Endothelial cell of umbilical vein (primary cell): ENCODE measurements at regions not wholly inside any gene's neighbourhood (a gene's known extent, or its start where the extent isn't known, plus 50 kb on each side); places are given as distances from the start of the nearest gene placed in this dataset.

Experiments
- BruUV-seq: library from RNA; stranded (reverse); fragments of 400-500 nt; replicated peaks from 2 replicates; lab custom pipeline; 2021; lab: Mats Ljungman, UMichigan
- CTCF ChIA-PET: fragments of 300-600, 350-600 bp; sonication (Branson Sonifier 250); formaldehyde crosslinking; loops from one replicate; lab custom pipeline; 2021; ENCODE audit warnings: antibody characterized with exemption, inconsistent platforms; lab: Charles Lee
- POLR2A ChIA-PET: fragments of 300-600, 350-600 bp; sonication (Branson Sonifier 250); formaldehyde crosslinking; loops from one replicate; lab custom pipeline; 2021; ENCODE audit warnings: antibody characterized with exemption, inconsistent platforms; lab: Charles Lee
- DNase-seq: peaks from one replicate; pipeline ENCODE4 v3.0.0-alpha.2; 2011; ENCODE audit warnings: low read depth, low spot score
- FAIRE-seq: peaks from 2 replicates; lab custom pipeline; 2011; peaks lifted over from hg19 to GRCh38; lab: Jason Lieb, UNC
- H2AFZ ChIP-seq: 2 replicates; pipeline ENCODE4 v1.6.0; 2012; ENCODE audit warnings: low read depth, low read length, control low read depth, inconsistent platforms
- H3K27ac ChIP-seq: 2 replicates; pipeline ENCODE4 v1.5.1; 2011; ENCODE audit warnings: low read depth, mild to moderate bottlenecking, control low read depth, low read length, moderate library complexity; ENCODE audit not compliant: insufficient read depth
- H3K27me3 ChIP-seq, 2 experiments: 2 replicates each; pipeline versions ENCODE4 v1.6.0 to v1.6.1; 2011; ENCODE audit warnings: low read length in 2 of 2, mixed read lengths in 1 of 2; ENCODE audit not compliant: control insufficient read depth in 2 of 2, insufficient read depth in 2 of 2
- H3K36me3 ChIP-seq, 2 experiments: 2 replicates in 1 of 2; 3 replicates in 1 of 2; pipeline ENCODE4 v1.5.1; 2011; ENCODE audit warnings: low read length in 2 of 2, mild to moderate bottlenecking in 1 of 2, moderate library complexity in 1 of 2; ENCODE audit not compliant: control insufficient read depth in 2 of 2, insufficient read depth in 2 of 2; ENCODE audit errors: extremely low read depth in 1 of 2
- H3K4me1 ChIP-seq: 3 replicates; pipeline ENCODE4 v1.5.1; 2011; ENCODE audit warnings: mild to moderate bottlenecking, low read length; ENCODE audit not compliant: control insufficient read depth, insufficient read depth; ENCODE audit errors: extremely low read depth
- H3K4me2 ChIP-seq: 2 replicates; pipeline ENCODE4 v1.6.1; 2011; ENCODE audit warnings: low read length, control low read depth, mixed read lengths; ENCODE audit not compliant: insufficient read depth
- H3K4me3 ChIP-seq, 3 experiments: fragments of 200-600 bp in 1 of 3; sonication (generic), shearing (Covaris generic) in 1 of 3; replicated peaks in 1 of 3; 2 replicates each; pipeline ENCODE4 v1.5.1; 2011 to 2016; ENCODE audit warnings: control low read depth in 3 of 3, low read length in 3 of 3, mild to moderate bottlenecking in 2 of 3, inconsistent platforms in 1 of 3, low read depth in 1 of 3, moderate library complexity in 1 of 3; ENCODE audit not compliant: insufficient read depth in 1 of 3
- H3K79me2 ChIP-seq: 2 replicates; pipeline ENCODE4 v1.6.0; 2012; ENCODE audit warnings: low read length, inconsistent platforms; ENCODE audit not compliant: control insufficient read depth, insufficient read depth
- H3K9ac ChIP-seq: replicated peaks from 2 replicates; pipeline ENCODE3; 2011; ENCODE audit warnings: low read length, control low read depth; ENCODE audit not compliant: insufficient read depth; ENCODE audit errors: extremely low read depth
- H3K9me1 ChIP-seq: replicated peaks from 3 replicates; pipeline ENCODE4 v1.6.0; 2011; ENCODE audit warnings: mild to moderate bottlenecking, low read length; ENCODE audit not compliant: control insufficient read depth, insufficient read depth; ENCODE audit errors: extremely low read depth
- H3K9me3 ChIP-seq: replicated peaks from 2 replicates; pipeline ENCODE4 v1.5.1; 2012; ENCODE audit warnings: low read length, inconsistent platforms; ENCODE audit not compliant: control insufficient read depth, insufficient read depth
- H4K20me1 ChIP-seq: replicated peaks from 2 replicates; pipeline ENCODE3; 2011; ENCODE audit warnings: mild to moderate bottlenecking, low read length; ENCODE audit not compliant: control insufficient read depth, insufficient read depth; ENCODE audit errors: extremely low read depth
- EZH2 ChIP-seq: IDR thresholded peaks from 2 replicates; pipeline ENCODE4 v1.6.1; 2012; ENCODE audit warnings: borderline replicate concordance, low read depth, mild to moderate bottlenecking, moderate library complexity, low read length, inconsistent platforms; ENCODE audit not compliant: severe bottlenecking
- FOS ChIP-seq: IDR thresholded peaks from 2 replicates; pipeline ENCODE4 v1.6.1; 2011; ENCODE audit warnings: mild to moderate bottlenecking, low read length, moderate library complexity, borderline replicate concordance; ENCODE audit not compliant: insufficient read depth
- GATA2 ChIP-seq: IDR thresholded peaks from 2 replicates; pipeline ENCODE4 v1.7.0; 2011; ENCODE audit warnings: low read depth, mild to moderate bottlenecking, moderate library complexity, mixed read lengths, low read length; ENCODE audit not compliant: insufficient read length, insufficient read depth
- JUN ChIP-seq: IDR thresholded peaks from 2 replicates; pipeline ENCODE4 v1.6.1; 2011; ENCODE audit warnings: borderline replicate concordance, low read depth; ENCODE audit not compliant: insufficient read length, insufficient read depth
- MYC ChIP-seq: IDR thresholded peaks from one replicate; pipeline ENCODE4 v1.6.1; 2011; ENCODE audit warnings: mild to moderate bottlenecking, low read depth, low read length
- POLR2A ChIP-seq: IDR thresholded peaks from 2 replicates; pipeline ENCODE4 v1.6.1; 2012; ENCODE audit warnings: low read depth, mild to moderate bottlenecking, control low read depth, low read length
- POLR2AphosphoS5 ChIP-seq: IDR thresholded peaks from 2 replicates; pipeline ENCODE4 v1.6.1; 2012; ENCODE audit warnings: low read depth, mild to moderate bottlenecking, control low read depth, low read length, moderate library complexity; ENCODE audit not compliant: insufficient read depth
- dilution Hi-C: fragments of 300-500 bp; cut with MboI; formaldehyde crosslinking; loops from one replicate; pipeline ENCODE4 v1.15.0; 2019; ENCODE audit warnings: low sequenced_read_pairs; ENCODE audit not compliant: extremely low pct_ligation_motif_present
- intact Hi-C: fragments of 100-400 bp; cut with micrococcal nuclease; formaldehyde crosslinking; loops from one replicate; pipeline ENCODE4 v1.10.0; 2022
- TF ChIP-seq, protein P1 (sequence below): IDR thresholded peaks from 2 replicates; pipeline ENCODE4 v1.6.1; 2011; ENCODE audit not compliant: insufficient read depth, insufficient read length

DNA sequence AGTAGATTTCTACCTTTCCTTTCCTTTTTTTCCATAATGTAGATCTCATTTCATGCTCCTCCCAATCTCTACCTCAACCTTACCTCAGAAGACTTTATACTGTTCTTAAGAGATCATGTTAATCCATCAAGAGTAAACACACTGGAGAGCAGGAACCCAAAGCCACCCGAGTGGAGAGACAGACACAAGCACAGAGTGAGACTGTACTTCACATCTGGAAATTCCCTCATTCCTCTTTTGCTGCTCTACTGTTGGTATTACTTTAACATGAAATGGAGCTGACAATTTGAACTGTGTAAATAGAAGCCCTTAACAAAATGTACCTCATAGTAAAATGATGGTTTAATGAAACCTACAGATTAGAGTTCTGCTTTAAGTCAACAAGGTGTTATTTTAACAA, 105.7 kb upstream of the RASGEF1B start:
- dilution Hi-C loops (no loop called here), intact Hi-C loops (no loop called here)
- Histone ChIP-seq H2AFZ (no peak overlapping the region), H4K20me1 (no peaks in the 10 kb centered on the region), H3K27me3 (no peaks in the 10 kb centered on the region), H3K4me2 (no peak overlapping the region), H3K9me3 (no peaks in the 10 kb centered on the region), H3K9ac (no peak overlapping the region), H3K27ac (no peak overlapping the region), H3K4me1 (no peaks in the 10 kb centered on the region), H3K79me2 (no peaks in the 10 kb centered on the region), H3K9me1 (no peaks in the 10 kb centered on the region), H3K36me3 (no peaks in the 10 kb centered on the region), H3K4me3 (no peak overlapping the region)
- no peak for FAIRE-seq
- BruUV-seq = no TSS peak
- ChIA-PET POLR2A (no interaction called here), CTCF (interaction anchor here (1.2 kb wide), 1 partner anchor 9 kb away, joined by 4 read pairs; no protein-coding TSS in a partner anchor)
- TF ChIP-seq MYC = no peak
- TF ChIP-seq, protein P1, sequence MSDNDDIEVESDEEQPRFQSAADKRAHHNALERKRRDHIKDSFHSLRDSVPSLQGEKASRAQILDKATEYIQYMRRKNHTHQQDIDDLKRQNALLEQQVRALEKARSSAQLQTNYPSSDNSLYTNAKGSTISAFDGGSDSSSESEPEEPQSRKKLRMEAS = no peak
- TF ChIP-seq FOS = no peak
- TF ChIP-seq EZH2 = no peak
- TF ChIP-seq GATA2 = no peak
- no peak for TF ChIP-seq POLR2AphosphoS5
- no peak for TF ChIP-seq POLR2A
- TF ChIP-seq JUN = no peak
- DNase-seq = no peak

DNA sequence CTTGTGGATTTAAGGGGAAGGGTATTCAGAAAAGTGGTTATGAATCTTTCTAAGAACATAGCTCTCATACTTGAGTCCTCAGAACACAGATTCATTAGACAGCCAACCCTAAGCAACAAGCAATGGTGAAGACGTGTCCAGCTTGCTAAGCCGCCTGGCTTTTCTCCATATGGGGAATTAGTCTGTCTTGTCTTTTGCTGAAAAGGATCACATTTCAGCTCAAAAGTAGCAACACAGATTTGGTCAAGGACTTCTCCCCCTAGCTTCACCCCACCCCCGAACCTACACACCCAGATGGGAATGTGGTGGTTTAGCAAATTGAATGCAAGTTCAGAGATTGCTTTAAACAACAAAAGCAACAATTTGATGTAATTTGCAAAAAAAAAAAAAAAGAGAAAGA, 103.3 kb upstream of the RASGEF1B start:
- H3K4me3 ChIP-seq = no peak overlapping the region
- no peak overlapping the region for H3K9ac ChIP-seq
- no peak for DNase-seq
- intact Hi-C loops (no loop called here), dilution Hi-C loops (no loop called here)
- H3K9me1 ChIP-seq = no peaks in the 10 kb centered on the region
- H3K4me1 ChIP-seq = no peaks in the 10 kb centered on the region
- no peak overlapping the region for H3K27ac ChIP-seq
- no TSS peak for BruUV-seq
- no peaks in the 10 kb centered on the region for H3K27me3 ChIP-seq
- no peak for FAIRE-seq
- ChIA-PET CTCF (no interaction called here), POLR2A (no interaction called here)
- no peak overlapping the region for H2AFZ ChIP-seq
- H3K4me2 ChIP-seq = no peak overlapping the region
- TF ChIP-seq, protein P1 = no peak
- no peak for TF ChIP-seq GATA2
- TF ChIP-seq JUN = no peak
- H4K20me1 ChIP-seq = no peaks in the 10 kb centered on the region
- no peaks in the 10 kb centered on the region for H3K9me3 ChIP-seq
- no peaks in the 10 kb centered on the region for H3K36me3 ChIP-seq
- H3K79me2 ChIP-seq = no peaks in the 10 kb centered on the region
